HL-60 (cell line): ENCODE measurements at regions not wholly inside any gene's neighbourhood (a gene's known extent, or its start where the extent isn't known, plus 50 kb on each side); places are given as distances from the start of the nearest gene placed in this dataset.

Experiments
- POLR2AphosphoS5 ChIP-seq: IDR thresholded peaks from 2 replicates; pipeline ENCODE4 v1.6.1; 2012; ENCODE audit warnings: low read depth
- TF ChIP-seq, protein P1 (sequence below): IDR thresholded peaks from one replicate; pipeline ENCODE4 v1.5.1; 2011; ENCODE audit warnings: low read length, control low read depth, inconsistent platforms; ENCODE audit not compliant: insufficient read depth

DNA sequence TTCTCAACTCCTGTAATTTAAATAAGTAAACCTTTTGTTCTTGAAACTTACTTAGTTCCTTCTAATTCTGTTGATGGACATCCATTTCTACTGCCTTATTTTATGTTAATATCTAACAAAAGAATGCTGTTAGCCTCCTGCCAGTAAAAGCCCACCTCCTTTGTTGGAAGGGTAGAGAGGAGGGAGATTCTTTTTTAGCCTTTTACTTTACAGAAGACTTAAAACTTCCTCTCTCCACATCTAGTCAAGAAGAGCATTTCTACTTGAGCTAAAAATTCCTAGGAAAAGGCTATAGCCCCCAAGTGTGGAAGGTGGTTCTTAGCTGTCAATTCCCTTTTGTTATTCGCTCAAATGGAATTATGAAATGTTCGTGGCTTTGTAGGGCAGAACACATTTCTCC is 118.7 kb downstream of the ZIC3 start:
- TF ChIP-seq, protein P1, sequence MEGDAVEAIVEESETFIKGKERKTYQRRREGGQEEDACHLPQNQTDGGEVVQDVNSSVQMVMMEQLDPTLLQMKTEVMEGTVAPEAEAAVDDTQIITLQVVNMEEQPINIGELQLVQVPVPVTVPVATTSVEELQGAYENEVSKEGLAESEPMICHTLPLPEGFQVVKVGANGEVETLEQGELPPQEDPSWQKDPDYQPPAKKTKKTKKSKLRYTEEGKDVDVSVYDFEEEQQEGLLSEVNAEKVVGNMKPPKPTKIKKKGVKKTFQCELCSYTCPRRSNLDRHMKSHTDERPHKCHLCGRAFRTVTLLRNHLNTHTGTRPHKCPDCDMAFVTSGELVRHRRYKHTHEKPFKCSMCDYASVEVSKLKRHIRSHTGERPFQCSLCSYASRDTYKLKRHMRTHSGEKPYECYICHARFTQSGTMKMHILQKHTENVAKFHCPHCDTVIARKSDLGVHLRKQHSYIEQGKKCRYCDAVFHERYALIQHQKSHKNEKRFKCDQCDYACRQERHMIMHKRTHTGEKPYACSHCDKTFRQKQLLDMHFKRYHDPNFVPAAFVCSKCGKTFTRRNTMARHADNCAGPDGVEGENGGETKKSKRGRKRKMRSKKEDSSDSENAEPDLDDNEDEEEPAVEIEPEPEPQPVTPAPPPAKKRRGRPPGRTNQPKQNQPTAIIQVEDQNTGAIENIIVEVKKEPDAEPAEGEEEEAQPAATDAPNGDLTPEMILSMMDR = no peak
- no peak for TF ChIP-seq POLR2AphosphoS5
